HG02870 (cell line): ENCODE measurements at regions not wholly inside any gene's neighbourhood (a gene's known extent, or its start where the extent isn't known, plus 50 kb on each side); places are given as distances from the start of the nearest gene placed in this dataset.

Experiments
- ATAC-seq: cut with Tn5 transposase; IDR thresholded peaks from one replicate; pipeline ENCODE4 v1.9.1; 2021; ENCODE audit warnings: mild to moderate bottlenecking, moderate library complexity; ENCODE audit not compliant: unreplicated experiment

GRCh38 chr6:87909849-87910248 lies 137.8 kb upstream of the SPACA1 start:
- no peak for ATAC-seq

- ATAC-seq = no peak
Observed at GRCh38 chr6:87908978-87909811, 138.4 kb upstream of the SPACA1 start.

GRCh38 chr6:87907521-87907920 lies 140.1 kb upstream of the SPACA1 start:
- peak; percentile 35 for ATAC-seq

- ATAC-seq = peak; percentile 85
Observed at GRCh38 chr6:87905101-87905641, 142.5 kb upstream of the SPACA1 start.

- no peak for ATAC-seq
Observed at GRCh38 chr6:87904011-87904410, 143.6 kb upstream of the SPACA1 start.

- ATAC-seq = no peak
Observed at GRCh38 chr6:87903323-87903722, 144.3 kb upstream of the SPACA1 start.

- ATAC-seq = no peak
Observed at GRCh38 chr6:87902383-87902782, 145.3 kb upstream of the SPACA1 start.

GRCh38 chr6:87901613-87902012 lies 146.0 kb upstream of the SPACA1 start:
- ATAC-seq = no peak

GRCh38 chr6:87900160-87900698 lies 147.4 kb upstream of the SPACA1 start:
- no peak for ATAC-seq

- ATAC-seq = no peak
Observed at GRCh38 chr6:87899499-87900147, 148.0 kb upstream of the SPACA1 start.

GRCh38 chr6:87897663-87898062 lies 150.0 kb upstream of the SPACA1 start:
- no peak for ATAC-seq

GRCh38 chr6:87897013-87897412 lies 150.6 kb upstream of the SPACA1 start:
- ATAC-seq = no peak

- ATAC-seq = no peak
Observed at GRCh38 chr6:87887266-87887665, 160.4 kb upstream of the SPACA1 start.

- no peak for ATAC-seq
Observed at GRCh38 chr6:87884203-87884602, 163.4 kb upstream of the SPACA1 start.

GRCh38 chr6:87881342-87881895 lies 166.2 kb upstream of the SPACA1 start:
- ATAC-seq = no peak

GRCh38 chr6:87879132-87879861 lies 168.3 kb upstream of the SPACA1 start:
- ATAC-seq = peak; percentile 84

GRCh38 chr6:87875781-87876180 lies 171.9 kb upstream of the SPACA1 start:
- ATAC-seq = no peak

GRCh38 chr6:87873556-87873955 lies 171.5 kb upstream of the AKIRIN2 start:
- ATAC-seq = no peak

GRCh38 chr6:87870556-87870955 lies 168.5 kb upstream of the AKIRIN2 start:
- no peak for ATAC-seq

GRCh38 chr6:87869064-87869905 lies 167.3 kb upstream of the AKIRIN2 start:
- ATAC-seq = no peak
